Motor neuron (in vitro differentiated cells): ENCODE measurements at regions not wholly inside any gene's neighbourhood (a gene's known extent, or its start where the extent isn't known, plus 50 kb on each side); places are given as distances from the start of the nearest gene placed in this dataset.

ENCODE experiments used
- ATAC-seq, 8 experiments: fragments of 200-7000 bp; cut with Tn5 transposase; replicated peaks in 6 of 8; 2 replicates each; pipeline ENCODE4 v1.8.0; 2021; ENCODE audit warnings: mild to moderate bottlenecking in 8 of 8, moderate library complexity in 8 of 8
- H3K27ac ChIP-seq, 2 donors: fragments of 250-450 bp; sonication (Bioruptor Pico); 2 replicates each; pipeline ENCODE4 v1.9.0; 2021; ENCODE audit warnings: antibody characterized with exemption in 2 of 2, mild to moderate bottlenecking in 2 of 2, moderate library complexity in 1 of 2
- H3K4me1 ChIP-seq, 2 donors: fragments of 250-450 bp; sonication (Bioruptor Pico); replicated peaks in 1 of 2; 2 replicates each; pipeline ENCODE4 v1.6.1; 2021; ENCODE audit warnings: antibody characterized with exemption in 2 of 2, mild to moderate bottlenecking in 2 of 2, moderate library complexity in 1 of 2
- H3K4me3 ChIP-seq, 5 donors: fragments of 250-450 bp; sonication (Bioruptor Pico); 2 replicates each; pipeline ENCODE4 v1.9.0; 2021; ENCODE audit warnings: antibody characterized with exemption in 5 of 5, mild to moderate bottlenecking in 5 of 5, moderate library complexity in 4 of 5
- WGBS, 10 experiments: fragments of 450-650 bp; shearing (Covaris generic); methylation state at CpG; one replicate each; pipeline ENCODE4 v1.0.0; 2022; 5-methylcytosine and 5-hydroxymethylcytosine counted together
- in situ Hi-C, 9 experiments: fragments of 400-800 bp; cut with MboI; loops; one replicate each; pipeline ENCODE4 v1.15.0; 2021; ENCODE audit warnings: low sequenced_read_pairs in 9 of 9, low pct_unique_long_range_greater_than_20kb in 2 of 9; ENCODE audit not compliant: unreplicated experiment in 9 of 9

GRCh38 chrX:69293776-69294601, 128.7 kb upstream of the PJA1 start:
- Histone ChIP-seq H3K4me3 (no peak overlapping the region), H3K27ac (no peak overlapping the region), H3K4me1 (peaks cover under 1 to 9% of the 10 kb centered on the region in 2 donors)
- in situ Hi-C loops, result loop anchor here in 2 of 9 experiments (25.0 kb wide), 1 partner anchor 457 kb away; the partner anchor contains the start of gene EFNB1 (in 2 of the 2)
- WGBS, 10 experiments, result 63% methylated on average over 4 of the region's 5 CpGs; no CpG with 5 or more reads in 9 of the 10 experiments
- ATAC-seq, result no peak

- in situ Hi-C loops, result loop anchor here in 2 of 9 experiments (25.0 kb wide), 1 partner anchor 454 kb away; the partner anchor contains the start of gene EFNB1 (in 2 of the 2)
- peaks cover 6 to 11% of the 10 kb centered on the region in 2 donors for H3K4me1 ChIP-seq
- no peak overlapping the region for H3K4me3 ChIP-seq
- WGBS, 10 experiments, result 0 to 83% (median 10%) methylated on average over 1 to 4 of the region's 4 CpGs; no CpG with 5 or more reads in 6 of the 10 experiments
- no peak for ATAC-seq
- H3K27ac ChIP-seq, result no peak overlapping the region
These were observed 125.9 kb upstream of the PJA1 start for GRCh38 chrX:69291116-69291515.

GRCh38 chrX:69290292-69290691, 125.0 kb upstream of the PJA1 start:
- WGBS, 10 experiments, result 60 to 93% (median 73%) methylated on average over 1 to 5 of the region's 8 CpGs; no CpG with 5 or more reads in 6 of the 10 experiments
- Histone ChIP-seq H3K4me1 (peaks cover 13 to 17% of the 10 kb centered on the region in 2 donors), H3K4me3 (no peak overlapping the region), H3K27ac (no peak overlapping the region)
- ATAC-seq, result no peak
- in situ Hi-C loops, result loop anchor here in 2 of 9 experiments (25.0 kb wide), 1 partner anchor 453 kb away; the partner anchor contains the start of gene EFNB1 (in 2 of the 2)

- no CpG with 5 or more reads among the region's 1 CpG for WGBS, 10 experiments
- no peak overlapping the region for H3K4me3 ChIP-seq
- no peak for ATAC-seq
- H3K27ac ChIP-seq, result no peak overlapping the region
- in situ Hi-C loops, result loop anchor here in 2 of 9 experiments (25.0 kb wide), 1 partner anchor 452 kb away; the partner anchor contains the start of gene EFNB1 (in 2 of the 2)
- H3K4me1 ChIP-seq, result peaks cover 16 to 22% of the 10 kb centered on the region in 2 donors
These were observed 124.5 kb upstream of the PJA1 start for GRCh38 chrX:69289793-69290123.

GRCh38 chrX:69289046-69289792, 124.0 kb upstream of the PJA1 start:
- Histone ChIP-seq H3K4me1 (peaks cover 16 to 23% of the 10 kb centered on the region in 2 donors), H3K27ac (no peak overlapping the region), H3K4me3 (no peak overlapping the region)
- ATAC-seq, result peak in 7 of 8 experiments; percentile 39 to 71 (median 61)
- WGBS, 10 experiments, result 0 to 100% (median 68%) methylated on average over 1 to 2 of the region's 11 CpGs; no CpG with 5 or more reads in 6 of the 10 experiments
- in situ Hi-C loops, result loop anchor here in 2 of 9 experiments (25.0 kb wide), 1 partner anchor 452 kb away; the partner anchor contains the start of gene EFNB1 (in 2 of the 2)

- WGBS, 10 experiments, result 20% methylated on average over 1 of the region's 3 CpGs; no CpG with 5 or more reads in 9 of the 10 experiments
- H3K4me3 ChIP-seq, result no peak overlapping the region
- no peak overlapping the region for H3K27ac ChIP-seq
- H3K4me1 ChIP-seq, result peaks cover 19 to 23% of the 10 kb centered on the region in 2 donors
- no peak for ATAC-seq
- in situ Hi-C loops, result loop anchor here in 2 of 9 experiments (25.0 kb wide), 1 partner anchor 450 kb away; the partner anchor contains the start of gene EFNB1 (in 2 of the 2)
These were observed 121.8 kb upstream of the PJA1 start for GRCh38 chrX:69287095-69287494.

GRCh38 chrX:69286565-69286906, 121.3 kb upstream of the PJA1 start:
- H3K4me3 ChIP-seq, result no peak overlapping the region
- no peak for ATAC-seq
- in situ Hi-C loops, result loop anchor here in 2 of 9 experiments (25.0 kb wide), 1 partner anchor 449 kb away; the partner anchor contains the start of gene EFNB1 (in 2 of the 2)
- H3K27ac ChIP-seq, result no peak overlapping the region
- peaks cover 19 to 24% of the 10 kb centered on the region in 2 donors for H3K4me1 ChIP-seq
- 100% methylated on average over 1 of the region's 6 CpGs; no CpG with 5 or more reads in 8 of the 10 experiments for WGBS, 10 experiments

- H3K4me1 ChIP-seq, result peaks cover 22 to 27% of the 10 kb centered on the region in 2 donors
- in situ Hi-C loops, result loop anchor here in 2 of 9 experiments (25.0 kb wide), 1 partner anchor 449 kb away; the partner anchor contains the start of gene EFNB1 (in 2 of the 2)
- WGBS, 10 experiments, result 30% methylated on average over 4 of the region's 31 CpGs; no CpG with 5 or more reads in 9 of the 10 experiments
- peak overlapping the region; percentile 3 to 28 (median 16) for H3K4me3 ChIP-seq
- peak; percentile 51 to 90 (median 79) for ATAC-seq
- peak overlapping the region in 1 of 2 donors; percentile 45 for H3K27ac ChIP-seq
These were observed 120.8 kb upstream of the PJA1 start for GRCh38 chrX:69285881-69286564.

- ATAC-seq, result peak; percentile 22 to 61 (median 47)
- WGBS, 10 experiments, result 22% methylated on average over 3 of the region's 10 CpGs; no CpG with 5 or more reads in 9 of the 10 experiments
- in situ Hi-C loops, result loop anchor here in 2 of 9 experiments (25.0 kb wide), 1 partner anchor 448 kb away; the partner anchor contains the start of gene EFNB1 (in 2 of the 2)
- Histone ChIP-seq H3K27ac (peak overlapping the region in 1 of 2 donors; percentile 45), H3K4me1 (peaks cover 24 to 30% of the 10 kb centered on the region in 2 donors), H3K4me3 (peak overlapping the region in 4 of 5 donors; percentile 15 to 28 (median 22))
These were observed 120.2 kb upstream of the PJA1 start for GRCh38 chrX:69285401-69285877.

GRCh38 chrX:69284491-69284890, 119.2 kb upstream of the PJA1 start:
- 82% methylated on average over 5 of the region's 8 CpGs; no CpG with 5 or more reads in 9 of the 10 experiments for WGBS, 10 experiments
- in situ Hi-C loops, result loop anchor here in 2 of 9 experiments (25.0 kb wide), 1 partner anchor 447 kb away; the partner anchor contains the start of gene EFNB1 (in 2 of the 2)

GRCh38 chrX:69282893-69283690, 117.8 kb upstream of the PJA1 start:
- Histone ChIP-seq H3K4me1 (peaks cover 30 to 31% of the 10 kb centered on the region in 2 donors), H3K27ac (no peak overlapping the region), H3K4me3 (no peak overlapping the region)
- in situ Hi-C loops, result loop anchor here in 2 of 9 experiments (25.0 kb wide), 1 partner anchor 446 kb away; the partner anchor contains the start of gene EFNB1 (in 2 of the 2)
- 40 to 60% (median 40%) methylated on average over 1 of the region's 10 CpGs; no CpG with 5 or more reads in 7 of the 10 experiments for WGBS, 10 experiments
- no peak for ATAC-seq

More at GRCh38 chrX:69284491-69284890, 119.2 kb upstream of the PJA1 start:
- ATAC-seq, result no peak
- Histone ChIP-seq H3K4me3 (no peak overlapping the region), H3K4me1 (peaks cover 24 to 26% of the 10 kb centered on the region in 2 donors), H3K27ac (no peak overlapping the region)
